ENCODE measurements at regions not wholly inside any gene's neighbourhood (a gene's known extent, or its start where the extent isn't known, plus 50 kb on each side); places are given as distances from the start of the nearest gene placed in this dataset.

GRCh38 chr7:3120513-3120912 lies 76.8 kb upstream of the CARD11 start:
- TF ChIP-seq MAFK (IDR thresholded peaks at IDR 0.05; ENCODE audit: low read depth, low read length) = no peak
- no peak for TF ChIP-seq CTCF (conservative IDR thresholded peaks at IDR 0.05; ENCODE audit: low read depth, low read length)
